Astrocyte (in vitro differentiated cells and primary cell): ENCODE measurements at regions not wholly inside any gene's neighbourhood (a gene's known extent, or its start where the extent isn't known, plus 50 kb on each side); places are given as distances from the start of the nearest gene placed in this dataset.
"Not testable (repeated sequence)": the region's sequence is repeated elsewhere in the genome, so short reads cannot be mapped to it uniquely, and the experiment has no call there.

ENCODE experiments used
- DNase-seq: peaks from one replicate; pipeline ENCODE4 v3.0.0-alpha.2; 2010; ENCODE audit warnings: low read depth
- FAIRE-seq: peaks from 2 replicates; lab custom pipeline; 2011; peaks lifted over from hg19 to GRCh38; lab: Jason Lieb, UNC
- H2AFZ ChIP-seq: 2 replicates; pipeline ENCODE4 v1.6.0; 2012; ENCODE audit warnings: low read depth, low read length, inconsistent platforms
- H3K27ac ChIP-seq: 2 replicates; pipeline ENCODE4 v1.5.1; 2011; ENCODE audit warnings: low read depth, low read length, inconsistent platforms
- H3K27me3 ChIP-seq: 2 replicates; pipeline ENCODE4 v1.6.0; 2011; ENCODE audit warnings: low read length, inconsistent platforms; ENCODE audit not compliant: insufficient read depth
- H3K36me3 ChIP-seq: 2 replicates; pipeline ENCODE4 v1.5.1; 2011; ENCODE audit warnings: low read length, inconsistent platforms; ENCODE audit not compliant: insufficient read depth
- H3K4me1 ChIP-seq: 2 replicates; pipeline ENCODE4 v1.5.1; 2011; ENCODE audit warnings: low read length, inconsistent platforms; ENCODE audit not compliant: insufficient read depth
- H3K4me2 ChIP-seq: 2 replicates; pipeline ENCODE4 v1.6.0; 2012; ENCODE audit warnings: low read length, inconsistent platforms
- H3K4me3 ChIP-seq: 2 replicates; pipeline ENCODE4 v1.5.1; 2011; ENCODE audit warnings: low read depth, mild to moderate bottlenecking, low read length, inconsistent platforms; ENCODE audit not compliant: insufficient read depth
- H3K79me2 ChIP-seq: 2 replicates; pipeline ENCODE4 v1.6.0; 2012; ENCODE audit warnings: mild to moderate bottlenecking, low read length, inconsistent platforms; ENCODE audit not compliant: insufficient read depth
- H3K9ac ChIP-seq: 2 replicates; pipeline ENCODE4 v1.6.0; 2012; ENCODE audit warnings: mild to moderate bottlenecking, low read length, inconsistent platforms
- H3K9me3 ChIP-seq: 2 replicates; pipeline ENCODE4 v1.5.1; 2012; ENCODE audit warnings: low read depth, mild to moderate bottlenecking, low read length, inconsistent platforms; ENCODE audit not compliant: insufficient read depth
- H4K20me1 ChIP-seq: 2 replicates; pipeline ENCODE4 v1.6.0; 2012; ENCODE audit warnings: low read length, inconsistent platforms; ENCODE audit not compliant: insufficient read depth
- H3K27ac Mint-ChIP-seq: one replicate; pipeline ENCODE4 v1.8.0; 2021; ENCODE audit warnings: mild to moderate bottlenecking, mixed read lengths; ENCODE audit not compliant: unreplicated experiment
- H3K27me3 Mint-ChIP-seq: one replicate; pipeline ENCODE4 v1.8.0; 2021; ENCODE audit warnings: low read depth, mixed read lengths; ENCODE audit not compliant: unreplicated experiment
- H3K36me3 Mint-ChIP-seq: one replicate; pipeline ENCODE4 v1.8.0; 2021; ENCODE audit warnings: low read depth, mixed read lengths; ENCODE audit not compliant: unreplicated experiment
- H3K4me1 Mint-ChIP-seq: one replicate; pipeline ENCODE4 v1.8.0; 2021; ENCODE audit warnings: low read depth, mixed read lengths; ENCODE audit not compliant: unreplicated experiment
- H3K4me3 Mint-ChIP-seq: one replicate; pipeline ENCODE4 v1.8.0; 2021; ENCODE audit warnings: mild to moderate bottlenecking, moderate library complexity, mixed read lengths; ENCODE audit not compliant: unreplicated experiment
- H3K9me3 Mint-ChIP-seq: one replicate; pipeline ENCODE4 v1.8.0; 2021; ENCODE audit warnings: mild to moderate bottlenecking, mixed read lengths; ENCODE audit not compliant: unreplicated experiment
- EZH2 ChIP-seq: IDR thresholded peaks from 2 replicates; pipeline ENCODE4 v1.6.1; 2012; ENCODE audit warnings: mild to moderate bottlenecking, low read length, inconsistent platforms; ENCODE audit not compliant: insufficient read depth
- TF ChIP-seq, protein P1 (sequence below): IDR thresholded peaks from 2 replicates; pipeline ENCODE4 v1.5.1; 2011; ENCODE audit warnings: low read depth, mild to moderate bottlenecking, inconsistent platforms, low read length, moderate library complexity; ENCODE audit not compliant: insufficient read depth

DNA sequence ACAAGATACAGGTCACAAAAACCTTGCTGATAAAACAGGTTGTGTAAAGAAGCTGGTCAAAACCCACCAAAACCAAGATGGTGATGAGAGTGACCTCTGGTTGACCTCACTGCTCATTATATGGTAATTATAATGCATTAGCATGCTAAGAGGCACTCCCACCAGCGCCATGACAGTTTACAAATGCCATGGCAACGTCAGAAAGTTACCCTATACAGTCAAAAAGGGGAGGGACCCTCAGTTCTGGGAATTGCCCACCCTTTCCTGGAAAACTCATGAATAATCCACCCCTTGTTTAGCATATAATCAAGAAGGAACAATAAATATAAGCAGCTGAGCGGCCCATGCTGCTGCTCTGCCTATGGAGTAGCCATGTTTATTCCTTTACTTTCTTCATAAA is 434.1 kb downstream of the ZNF536 start:
- H3K4me1 ChIP-seq: no peaks in the 10 kb centered on the region
- H3K36me3 Mint-ChIP-seq: no peaks in the 10 kb centered on the region
- no peak overlapping the region for H3K4me3 ChIP-seq
- no peak overlapping the region for H3K9ac ChIP-seq
- no peaks in the 10 kb centered on the region for H3K36me3 ChIP-seq
- H3K9me3 ChIP-seq: peaks cover 2% of the 10 kb centered on the region
- no peak for FAIRE-seq
- no peaks in the 10 kb centered on the region for H3K27me3 ChIP-seq
- H3K4me1 Mint-ChIP-seq: peaks cover 5% of the 10 kb centered on the region
- TF ChIP-seq EZH2: no peak
- TF ChIP-seq, protein P1, sequence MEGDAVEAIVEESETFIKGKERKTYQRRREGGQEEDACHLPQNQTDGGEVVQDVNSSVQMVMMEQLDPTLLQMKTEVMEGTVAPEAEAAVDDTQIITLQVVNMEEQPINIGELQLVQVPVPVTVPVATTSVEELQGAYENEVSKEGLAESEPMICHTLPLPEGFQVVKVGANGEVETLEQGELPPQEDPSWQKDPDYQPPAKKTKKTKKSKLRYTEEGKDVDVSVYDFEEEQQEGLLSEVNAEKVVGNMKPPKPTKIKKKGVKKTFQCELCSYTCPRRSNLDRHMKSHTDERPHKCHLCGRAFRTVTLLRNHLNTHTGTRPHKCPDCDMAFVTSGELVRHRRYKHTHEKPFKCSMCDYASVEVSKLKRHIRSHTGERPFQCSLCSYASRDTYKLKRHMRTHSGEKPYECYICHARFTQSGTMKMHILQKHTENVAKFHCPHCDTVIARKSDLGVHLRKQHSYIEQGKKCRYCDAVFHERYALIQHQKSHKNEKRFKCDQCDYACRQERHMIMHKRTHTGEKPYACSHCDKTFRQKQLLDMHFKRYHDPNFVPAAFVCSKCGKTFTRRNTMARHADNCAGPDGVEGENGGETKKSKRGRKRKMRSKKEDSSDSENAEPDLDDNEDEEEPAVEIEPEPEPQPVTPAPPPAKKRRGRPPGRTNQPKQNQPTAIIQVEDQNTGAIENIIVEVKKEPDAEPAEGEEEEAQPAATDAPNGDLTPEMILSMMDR: no peak
- H3K4me2 ChIP-seq: no peak overlapping the region
- no peaks in the 10 kb centered on the region for H4K20me1 ChIP-seq
- no peak overlapping the region for H2AFZ ChIP-seq
- H3K27ac ChIP-seq: no peak overlapping the region
- no peak for DNase-seq
- peaks cover 50% of the 10 kb centered on the region for H3K27me3 Mint-ChIP-seq
- no peaks in the 10 kb centered on the region for H3K79me2 ChIP-seq
- H3K9me3 Mint-ChIP-seq: peaks cover 16% of the 10 kb centered on the region
- no peak overlapping the region for H3K4me3 Mint-ChIP-seq
- no peak overlapping the region for H3K27ac Mint-ChIP-seq

DNA sequence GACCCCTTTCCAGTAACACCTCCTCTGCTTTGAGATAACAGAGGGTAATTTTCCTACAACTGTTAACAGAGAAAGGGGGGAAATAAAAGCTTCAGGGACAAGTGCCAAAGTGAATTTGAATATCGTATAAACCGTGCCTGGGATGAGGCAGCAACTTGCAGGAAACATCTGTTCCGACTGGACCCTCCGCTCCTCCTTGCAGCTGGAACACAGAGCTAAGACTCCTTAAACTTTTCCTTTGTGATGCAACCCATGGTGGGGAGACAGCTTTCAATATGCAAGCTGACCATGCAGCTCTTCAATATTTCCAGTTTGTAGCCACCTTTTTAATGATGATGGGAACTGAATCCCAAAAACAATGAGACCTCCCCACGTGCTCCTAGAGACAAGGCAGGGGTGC is 432.6 kb downstream of the ZNF536 start:
- no peak for FAIRE-seq
- no peak overlapping the region for H3K4me3 ChIP-seq
- no peak overlapping the region for H3K4me3 Mint-ChIP-seq

DNA sequence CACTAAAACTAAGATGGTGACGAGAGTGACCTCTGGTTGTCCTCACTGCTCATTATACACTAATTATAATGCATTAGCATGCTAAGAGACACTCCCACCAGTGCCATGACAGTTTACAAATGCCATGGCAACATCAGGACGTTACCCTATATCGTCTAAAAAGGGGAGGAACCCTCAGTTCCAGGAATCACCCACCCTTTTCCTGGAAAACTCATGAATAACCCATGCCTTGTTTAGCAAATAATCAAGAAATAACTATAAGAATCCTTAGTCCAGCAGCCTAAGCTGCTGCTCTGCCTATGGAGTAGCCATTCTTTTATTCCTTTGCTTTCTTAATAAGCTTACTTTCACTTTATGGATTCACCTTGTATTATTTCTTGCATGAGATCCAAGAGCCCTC is 432.1 kb downstream of the ZNF536 start:
- not testable (repeated sequence) for H3K36me3 ChIP-seq, H3K4me1 ChIP-seq, H3K4me2 ChIP-seq, H3K36me3 Mint-ChIP-seq, H3K79me2 ChIP-seq, H4K20me1 ChIP-seq, H3K27me3 ChIP-seq, H3K9ac ChIP-seq, H3K4me3 Mint-ChIP-seq, H3K4me1 Mint-ChIP-seq, H3K9me3 Mint-ChIP-seq, H3K27ac ChIP-seq, H3K27ac Mint-ChIP-seq, FAIRE-seq, DNase-seq, H3K4me3 ChIP-seq, H3K9me3 ChIP-seq, H2AFZ ChIP-seq
- H3K27me3 Mint-ChIP-seq: peaks cover 56% of the 10 kb centered on the region

More for the DNA sequence above, 432.6 kb downstream of the ZNF536 start:
- Mint-ChIP-seq H3K36me3 (no peaks in the 10 kb centered on the region), H3K9me3 (peaks cover 12% of the 10 kb centered on the region), H3K4me1 (no peaks in the 10 kb centered on the region), H3K27ac (no peak overlapping the region), H3K27me3 (peaks cover 54% of the 10 kb centered on the region)
- Histone ChIP-seq H3K27me3 (peaks cover 2% of the 10 kb centered on the region), H3K36me3 (no peaks in the 10 kb centered on the region), H2AFZ (no peak overlapping the region), H3K79me2 (no peaks in the 10 kb centered on the region), H4K20me1 (no peaks in the 10 kb centered on the region), H3K4me2 (no peak overlapping the region), H3K9ac (no peak overlapping the region), H3K4me1 (no peaks in the 10 kb centered on the region), H3K9me3 (peaks cover 2% of the 10 kb centered on the region), H3K27ac (no peak overlapping the region)
- no peak for TF ChIP-seq EZH2
- TF ChIP-seq, protein P1: no peak
- DNase-seq: no peak
